ENCODE measurements at regions not wholly inside any gene's neighbourhood (a gene's known extent, or its start where the extent isn't known, plus 50 kb on each side); places are given as distances from the start of the nearest gene placed in this dataset.

DNA sequence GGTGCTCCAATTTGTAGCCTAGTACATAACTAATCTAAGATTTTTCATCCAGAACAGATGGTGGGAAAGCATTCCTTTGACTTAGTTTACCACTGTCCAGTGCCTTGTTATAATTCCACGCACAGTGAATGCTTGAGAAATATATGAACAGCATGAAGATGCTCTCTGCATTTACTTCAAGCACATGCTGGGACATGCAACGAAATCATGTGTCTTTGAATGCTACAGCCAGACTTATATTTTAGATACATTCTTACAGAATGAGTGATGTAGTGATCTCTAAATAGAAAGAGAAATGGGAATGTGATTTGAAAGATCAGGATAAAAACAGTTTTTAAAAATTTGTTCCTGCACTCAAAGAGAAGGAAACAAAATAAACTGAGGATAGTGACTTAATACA, 398.3 kb downstream of the FBXO15 start:
- H3K4me3 ChIP-seq: no peak overlapping the region
- no peaks in the 10 kb centered on the region for H3K36me3 ChIP-seq
- no peaks in the 10 kb centered on the region for H3K9me3 ChIP-seq
- DNase-seq (no peak), ATAC-seq (no peak)
- no peaks in the 10 kb centered on the region for H3K27me3 ChIP-seq (ENCODE audit: low read depth)
- intact Hi-C loops (cut with DNase I): no loop called here
- no peak overlapping the region for H3K27ac ChIP-seq
- TF ChIP-seq, protein P1, sequence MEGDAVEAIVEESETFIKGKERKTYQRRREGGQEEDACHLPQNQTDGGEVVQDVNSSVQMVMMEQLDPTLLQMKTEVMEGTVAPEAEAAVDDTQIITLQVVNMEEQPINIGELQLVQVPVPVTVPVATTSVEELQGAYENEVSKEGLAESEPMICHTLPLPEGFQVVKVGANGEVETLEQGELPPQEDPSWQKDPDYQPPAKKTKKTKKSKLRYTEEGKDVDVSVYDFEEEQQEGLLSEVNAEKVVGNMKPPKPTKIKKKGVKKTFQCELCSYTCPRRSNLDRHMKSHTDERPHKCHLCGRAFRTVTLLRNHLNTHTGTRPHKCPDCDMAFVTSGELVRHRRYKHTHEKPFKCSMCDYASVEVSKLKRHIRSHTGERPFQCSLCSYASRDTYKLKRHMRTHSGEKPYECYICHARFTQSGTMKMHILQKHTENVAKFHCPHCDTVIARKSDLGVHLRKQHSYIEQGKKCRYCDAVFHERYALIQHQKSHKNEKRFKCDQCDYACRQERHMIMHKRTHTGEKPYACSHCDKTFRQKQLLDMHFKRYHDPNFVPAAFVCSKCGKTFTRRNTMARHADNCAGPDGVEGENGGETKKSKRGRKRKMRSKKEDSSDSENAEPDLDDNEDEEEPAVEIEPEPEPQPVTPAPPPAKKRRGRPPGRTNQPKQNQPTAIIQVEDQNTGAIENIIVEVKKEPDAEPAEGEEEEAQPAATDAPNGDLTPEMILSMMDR (IDR thresholded peaks at IDR 0.05): no peak
- no peaks in the 10 kb centered on the region for H3K4me1 ChIP-seq

DNA sequence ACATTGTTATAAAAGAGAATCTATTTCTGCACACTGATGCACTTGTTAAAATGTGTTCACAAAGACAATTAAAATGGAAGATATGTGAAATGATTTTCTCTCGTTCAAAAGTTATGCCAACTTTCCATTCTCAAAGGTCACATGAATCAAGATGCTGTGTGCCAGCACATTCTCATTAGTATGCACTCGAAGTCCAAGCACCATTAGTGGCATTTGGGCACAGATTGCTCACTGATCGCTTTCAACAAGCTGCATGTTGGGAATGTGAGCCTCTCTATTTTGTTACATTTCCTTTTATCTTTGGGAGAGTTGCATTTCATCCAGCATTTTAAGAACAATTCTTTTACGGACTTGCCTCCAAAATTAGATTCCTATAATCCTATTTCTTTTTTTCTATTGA, 398.9 kb downstream of the FBXO15 start:
- ATAC-seq (no peak), DNase-seq (no peak)
- TF ChIP-seq, protein P1 (IDR thresholded peaks at IDR 0.05): no peak
- intact Hi-C loops (cut with DNase I): no loop called here
- Histone ChIP-seq H3K27me3 (ENCODE audit: low read depth) (no peaks in the 10 kb centered on the region), H3K27ac (no peak overlapping the region), H3K36me3 (no peaks in the 10 kb centered on the region), H3K4me1 (no peaks in the 10 kb centered on the region), H3K4me3 (no peak overlapping the region), H3K9me3 (no peaks in the 10 kb centered on the region)

DNA sequence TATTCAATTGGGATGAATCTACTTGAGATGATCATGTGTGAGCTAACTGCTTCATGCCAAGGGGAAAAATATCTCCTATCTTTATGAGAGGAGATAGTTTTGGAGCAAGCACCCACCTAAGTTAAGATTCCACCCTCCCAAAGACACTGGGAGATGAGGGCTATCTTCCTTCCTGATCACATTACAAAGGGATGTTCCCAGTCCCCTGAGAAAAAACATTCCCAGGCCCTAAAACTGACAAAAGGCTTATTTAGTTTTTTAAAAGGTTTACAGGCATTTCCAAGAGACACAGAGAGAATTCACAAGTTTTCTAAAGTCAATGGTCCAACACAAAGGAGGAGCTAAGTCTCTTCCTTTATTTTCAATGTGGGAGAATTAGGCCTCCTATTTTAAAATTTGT, 401.5 kb downstream of the FBXO15 start:
- ATAC-seq (no peak), DNase-seq (no peak)
- intact Hi-C loops (cut with DNase I): no loop called here
- no peak overlapping the region for H3K27ac ChIP-seq
- no peaks in the 10 kb centered on the region for H3K9me3 ChIP-seq
- no peaks in the 10 kb centered on the region for H3K4me1 ChIP-seq
- H3K27me3 ChIP-seq (ENCODE audit: low read depth): no peaks in the 10 kb centered on the region
- H3K4me3 ChIP-seq: no peak overlapping the region
- TF ChIP-seq, protein P1 (IDR thresholded peaks at IDR 0.05): no peak
- H3K36me3 ChIP-seq: no peaks in the 10 kb centered on the region

DNA sequence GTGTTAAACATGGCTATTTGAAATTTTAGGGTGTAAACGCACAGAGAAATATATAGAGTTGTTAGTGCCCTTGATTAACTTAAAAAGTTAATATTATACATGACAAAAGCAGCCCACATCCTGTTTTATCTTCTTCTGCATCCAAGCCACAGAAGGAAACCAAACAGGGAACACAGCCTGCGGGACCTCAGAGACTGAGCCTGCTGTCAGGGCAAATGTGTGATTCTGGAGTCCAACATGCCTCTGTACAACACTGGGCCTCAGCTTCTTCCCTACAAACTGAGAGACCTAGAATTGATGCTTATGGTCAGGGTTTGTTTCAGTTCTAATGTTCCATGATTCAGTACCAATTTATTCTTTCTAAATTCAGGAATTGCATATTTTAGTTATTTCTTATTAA, 404.7 kb downstream of the FBXO15 start:
- DNase-seq (no peak), ATAC-seq (no peak)
- Histone ChIP-seq H3K4me3 (no peak overlapping the region), H3K27me3 (ENCODE audit: low read depth) (no peaks in the 10 kb centered on the region), H3K9me3 (no peaks in the 10 kb centered on the region), H3K36me3 (no peaks in the 10 kb centered on the region), H3K4me1 (no peaks in the 10 kb centered on the region), H3K27ac (no peak overlapping the region)
- TF ChIP-seq, protein P1 (IDR thresholded peaks at IDR 0.05): no peak
- intact Hi-C loops (cut with DNase I): no loop called here

DNA sequence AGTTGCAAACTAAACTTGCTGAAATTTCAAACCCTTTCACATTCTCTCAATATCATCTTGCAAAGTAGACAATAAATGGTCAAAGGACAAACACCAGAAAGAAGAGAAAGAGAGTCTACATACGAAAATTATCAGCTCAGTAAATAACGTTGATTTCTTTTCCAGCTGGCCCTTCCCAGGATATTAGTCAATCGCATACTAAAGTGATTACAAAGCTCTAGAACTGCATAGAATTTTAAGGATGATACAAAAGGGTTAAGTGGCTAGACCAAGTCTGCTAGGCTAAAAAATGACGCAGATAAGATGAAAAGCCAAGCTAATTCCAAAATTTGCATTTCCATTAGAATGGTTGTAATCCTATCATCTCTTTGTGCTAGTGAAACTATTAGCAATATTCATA, 405.7 kb downstream of the FBXO15 start:
- no peaks in the 10 kb centered on the region for H3K9me3 ChIP-seq
- intact Hi-C loops (cut with DNase I): no loop called here
- no peaks in the 10 kb centered on the region for H3K27me3 ChIP-seq (ENCODE audit: low read depth)
- TF ChIP-seq, protein P1 (IDR thresholded peaks at IDR 0.05): no peak
- no peaks in the 10 kb centered on the region for H3K36me3 ChIP-seq
- H3K27ac ChIP-seq: no peak overlapping the region
- no peak overlapping the region for H3K4me3 ChIP-seq
- DNase-seq (no peak), ATAC-seq (no peak)
- H3K4me1 ChIP-seq: no peaks in the 10 kb centered on the region

DNA sequence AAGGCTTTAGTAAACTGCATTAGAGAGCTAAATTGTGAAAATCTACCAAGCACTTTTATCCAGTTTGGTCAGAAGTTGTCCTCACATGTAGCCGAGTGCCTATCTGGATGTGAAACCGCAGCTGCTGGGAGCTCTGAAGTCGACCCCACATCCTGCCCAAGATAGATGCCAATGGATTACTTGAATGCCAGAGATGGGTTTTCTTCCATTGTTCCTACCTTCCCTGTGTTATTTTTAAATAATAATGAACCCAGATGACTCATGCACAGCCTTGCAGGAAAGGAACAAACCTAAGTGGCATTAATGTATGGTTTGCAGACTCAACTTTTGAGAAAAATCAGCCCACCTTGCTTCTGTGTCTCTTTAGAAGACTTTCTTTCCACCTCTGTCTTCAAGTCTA, 408.5 kb downstream of the FBXO15 start:
- DNase-seq: no peak
- H3K4me1 ChIP-seq: no peaks in the 10 kb centered on the region
- no peak for ATAC-seq
- no peaks in the 10 kb centered on the region for H3K36me3 ChIP-seq
- intact Hi-C loops (cut with DNase I): no loop called here
- no peaks in the 10 kb centered on the region for H3K27me3 ChIP-seq (ENCODE audit: low read depth)
- H3K27ac ChIP-seq: no peak overlapping the region
- no peaks in the 10 kb centered on the region for H3K9me3 ChIP-seq
- TF ChIP-seq, protein P1 (IDR thresholded peaks at IDR 0.05): no peak
- no peak overlapping the region for H3K4me3 ChIP-seq
